Neuron (in vitro differentiated cells): ENCODE measurements at regions not wholly inside any gene's neighbourhood (a gene's known extent, or its start where the extent isn't known, plus 50 kb on each side); places are given as distances from the start of the nearest gene placed in this dataset.
"Not testable (repeated sequence)": the region's sequence is repeated elsewhere in the genome, so short reads cannot be mapped to it uniquely, and the experiment has no call there.

Source experiments
- H2AFZ ChIP-seq: one replicate; pipeline ENCODE4 v1.6.1; 2013; ENCODE audit warnings: low read depth, mild to moderate bottlenecking, inconsistent platforms, low read length, moderate library complexity
- H3K27me3 ChIP-seq: one replicate; pipeline ENCODE4 v1.6.1; 2013; ENCODE audit warnings: low read length; ENCODE audit not compliant: insufficient read depth
- H3K36me3 ChIP-seq: one replicate; pipeline ENCODE4 v1.6.1; 2013; ENCODE audit warnings: low read length; ENCODE audit not compliant: insufficient read depth
- H3K4me1 ChIP-seq: one replicate; pipeline ENCODE4 v1.6.1; 2013; ENCODE audit warnings: low read length; ENCODE audit not compliant: insufficient read depth
- H3K4me3 ChIP-seq: 2 replicates; pipeline ENCODE4 v1.5.1; 2013; ENCODE audit warnings: mild to moderate bottlenecking, low read length, moderate library complexity
- H3K9me3 ChIP-seq: one replicate; pipeline ENCODE4 v1.6.1; 2013; ENCODE audit warnings: low read length

- H3K36me3 ChIP-seq, result no peaks in the 10 kb centered on the region
- H3K27me3 ChIP-seq, result no peaks in the 10 kb centered on the region
- H3K9me3 ChIP-seq, result no peaks in the 10 kb centered on the region
- H3K4me1 ChIP-seq, result peaks cover 26% of the 10 kb centered on the region
- no peak overlapping the region for H2AFZ ChIP-seq
- H3K4me3 ChIP-seq, result no peak overlapping the region
Observed at GRCh38 chr5:89545626-89546025, 662.6 kb upstream of the MEF2C start.

GRCh38 chr5:89545076-89545475, 662.1 kb upstream of the MEF2C start:
- H3K9me3 ChIP-seq, result no peaks in the 10 kb centered on the region
- no peak overlapping the region for H3K4me3 ChIP-seq
- no peaks in the 10 kb centered on the region for H3K27me3 ChIP-seq
- no peak overlapping the region for H2AFZ ChIP-seq
- peaks cover 26% of the 10 kb centered on the region for H3K4me1 ChIP-seq
- H3K36me3 ChIP-seq, result no peaks in the 10 kb centered on the region

- peaks cover 26% of the 10 kb centered on the region for H3K4me1 ChIP-seq
- no peaks in the 10 kb centered on the region for H3K9me3 ChIP-seq
- no peaks in the 10 kb centered on the region for H3K27me3 ChIP-seq
- no peak overlapping the region for H2AFZ ChIP-seq
- H3K4me3 ChIP-seq, result no peak overlapping the region
- no peaks in the 10 kb centered on the region for H3K36me3 ChIP-seq
Observed at GRCh38 chr5:89542736-89543135, 659.8 kb upstream of the MEF2C start.

GRCh38 chr5:89537800-89538199, 654.8 kb upstream of the MEF2C start:
- Histone ChIP-seq H3K4me3 (no peak overlapping the region), H3K27me3 (no peaks in the 10 kb centered on the region), H3K36me3 (no peaks in the 10 kb centered on the region), H2AFZ (no peak overlapping the region), H3K4me1 (peaks cover 10% of the 10 kb centered on the region), H3K9me3 (no peaks in the 10 kb centered on the region)

- no peaks in the 10 kb centered on the region for H3K4me1 ChIP-seq
- H3K4me3 ChIP-seq, result no peak overlapping the region
- no peaks in the 10 kb centered on the region for H3K36me3 ChIP-seq
- H2AFZ ChIP-seq, result no peak overlapping the region
- no peaks in the 10 kb centered on the region for H3K9me3 ChIP-seq
- H3K27me3 ChIP-seq, result no peaks in the 10 kb centered on the region
Observed at GRCh38 chr5:89536020-89536419, 653.0 kb upstream of the MEF2C start.

- H3K36me3 ChIP-seq, result no peaks in the 10 kb centered on the region
- no peak overlapping the region for H2AFZ ChIP-seq
- no peaks in the 10 kb centered on the region for H3K9me3 ChIP-seq
- no peaks in the 10 kb centered on the region for H3K27me3 ChIP-seq
- no peak overlapping the region for H3K4me3 ChIP-seq
- H3K4me1 ChIP-seq, result no peaks in the 10 kb centered on the region
Observed at GRCh38 chr5:89535411-89535810, 652.4 kb upstream of the MEF2C start.

- no peak overlapping the region for H2AFZ ChIP-seq
- H3K27me3 ChIP-seq, result no peaks in the 10 kb centered on the region
- no peak overlapping the region for H3K4me3 ChIP-seq
- no peaks in the 10 kb centered on the region for H3K9me3 ChIP-seq
- no peaks in the 10 kb centered on the region for H3K36me3 ChIP-seq
- H3K4me1 ChIP-seq, result no peaks in the 10 kb centered on the region
Observed at GRCh38 chr5:89534331-89534730, 651.3 kb upstream of the MEF2C start.

GRCh38 chr5:89524785-89525184, 641.8 kb upstream of the MEF2C start:
- H3K4me3 ChIP-seq, result no peak overlapping the region
- H3K9me3 ChIP-seq, result peaks cover 4% of the 10 kb centered on the region
- H3K4me1 ChIP-seq, result no peaks in the 10 kb centered on the region
- H2AFZ ChIP-seq, result no peak overlapping the region
- H3K27me3 ChIP-seq, result no peaks in the 10 kb centered on the region
- H3K36me3 ChIP-seq, result no peaks in the 10 kb centered on the region

GRCh38 chr5:89523867-89524266, 640.9 kb upstream of the MEF2C start:
- H3K4me3 ChIP-seq, H3K27me3 ChIP-seq, H3K36me3 ChIP-seq, H3K4me1 ChIP-seq, H2AFZ ChIP-seq, H3K9me3 ChIP-seq: not testable (repeated sequence)

GRCh38 chr5:89520771-89521170, 637.8 kb upstream of the MEF2C start:
- peaks cover 4% of the 10 kb centered on the region for H3K9me3 ChIP-seq

GRCh38 chr5:89513299-89514044, 630.5 kb upstream of the MEF2C start:
- Histone ChIP-seq H3K4me1 (no peaks in the 10 kb centered on the region), H3K9me3 (no peaks in the 10 kb centered on the region), H3K27me3 (no peaks in the 10 kb centered on the region), H2AFZ (no peak overlapping the region), H3K36me3 (no peaks in the 10 kb centered on the region), H3K4me3 (no peak overlapping the region)

More at GRCh38 chr5:89520771-89521170, 637.8 kb upstream of the MEF2C start:
- no peak overlapping the region for H2AFZ ChIP-seq
- H3K36me3 ChIP-seq, result no peaks in the 10 kb centered on the region
- no peak overlapping the region for H3K4me3 ChIP-seq
- no peaks in the 10 kb centered on the region for H3K4me1 ChIP-seq
- H3K27me3 ChIP-seq, result no peaks in the 10 kb centered on the region

GRCh38 chr5:89504051-89504450, 621.1 kb upstream of the MEF2C start:
- H3K4me3 ChIP-seq, result no peak overlapping the region

GRCh38 chr5:89499787-89500186, 616.8 kb upstream of the MEF2C start:
- Histone ChIP-seq H3K36me3 (no peaks in the 10 kb centered on the region), H3K4me1 (peaks cover 5% of the 10 kb centered on the region), H3K4me3 (no peak overlapping the region), H2AFZ (no peak overlapping the region), H3K9me3 (no peaks in the 10 kb centered on the region), H3K27me3 (no peaks in the 10 kb centered on the region)

More at GRCh38 chr5:89504051-89504450, 621.1 kb upstream of the MEF2C start:
- Histone ChIP-seq H3K27me3 (no peaks in the 10 kb centered on the region), H2AFZ (no peak overlapping the region), H3K4me1 (peaks cover 2% of the 10 kb centered on the region), H3K36me3 (no peaks in the 10 kb centered on the region), H3K9me3 (no peaks in the 10 kb centered on the region)

- Histone ChIP-seq H3K9me3 (no peaks in the 10 kb centered on the region), H3K4me1 (peaks cover 5% of the 10 kb centered on the region), H3K27me3 (no peaks in the 10 kb centered on the region)
Observed at GRCh38 chr5:89498699-89499098, 615.7 kb upstream of the MEF2C start.

More at GRCh38 chr5:89498699-89499098, 615.7 kb upstream of the MEF2C start:
- Histone ChIP-seq H2AFZ (no peak overlapping the region), H3K4me3 (no peak overlapping the region), H3K36me3 (no peaks in the 10 kb centered on the region)
